ENCODE measurements at regions not wholly inside any gene's neighbourhood (a gene's known extent, or its start where the extent isn't known, plus 50 kb on each side); places are given as distances from the start of the nearest gene placed in this dataset.

- DNase-seq, result no peak
These were observed 54.0 kb downstream of the C11orf91 start for GRCh38 chr11:33646629-33647028.

GRCh38 chr11:33646168-33646567, 54.5 kb downstream of the C11orf91 start:
- no peak for DNase-seq

DNA sequence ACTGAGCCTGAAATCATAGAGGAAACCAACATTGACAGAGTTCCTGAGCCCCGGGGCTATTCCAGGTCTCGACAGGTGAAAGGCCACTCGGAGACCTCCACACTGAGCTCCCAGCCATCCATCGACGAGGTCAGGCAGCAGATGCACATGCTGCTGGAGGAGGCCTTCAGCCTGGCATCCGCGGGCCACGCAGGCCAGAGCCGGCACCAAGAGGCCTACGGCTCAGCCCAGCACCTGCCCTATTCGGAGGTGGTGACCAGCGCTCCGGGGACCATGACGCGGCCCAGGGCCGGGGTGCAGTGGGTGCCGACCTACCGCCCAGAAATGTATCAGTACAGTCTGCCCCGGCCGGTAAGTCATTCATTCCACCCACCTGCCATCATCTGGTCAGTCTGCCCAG, 54.9 kb downstream of the C11orf91 start:
- no peak for DNase-seq

- DNase-seq, result no peak
These were observed 57.3 kb downstream of the C11orf91 start for GRCh38 chr11:33643167-33643824.

DNA sequence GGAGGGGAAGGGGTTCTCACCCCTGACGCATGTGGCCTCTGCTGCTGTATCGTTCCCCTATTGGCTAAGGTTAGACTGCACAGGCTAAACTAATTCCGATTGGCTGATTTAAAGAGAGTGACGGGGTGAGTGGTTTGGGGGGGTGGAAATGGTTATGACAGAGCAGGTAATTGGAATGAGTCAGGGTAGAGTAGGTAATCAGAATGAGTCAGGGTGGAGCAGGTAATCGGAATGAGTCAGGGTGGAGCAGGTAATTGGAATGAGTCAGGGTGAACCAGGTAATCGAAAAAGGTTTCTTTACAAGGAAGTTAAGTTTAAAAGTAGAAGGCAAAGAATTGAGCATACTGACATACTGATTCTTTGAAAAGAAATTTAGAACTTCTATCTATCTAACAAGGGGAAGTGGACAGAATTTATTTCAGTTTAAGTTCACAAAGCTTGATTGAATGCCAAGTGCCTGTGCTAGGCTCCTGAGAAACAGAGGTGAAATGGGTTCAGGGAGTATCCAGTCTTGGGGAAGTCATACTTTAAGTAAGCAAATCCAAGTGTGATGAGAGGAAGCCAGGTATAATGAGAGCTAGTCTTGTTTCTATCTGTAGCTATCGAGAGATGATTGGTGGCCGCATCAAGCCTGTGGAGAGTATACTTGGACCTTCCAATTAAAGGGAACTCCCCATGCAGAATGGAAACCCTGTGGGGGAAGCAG, 58.0 kb downstream of the C11orf91 start:
- no peak for DNase-seq

DNA sequence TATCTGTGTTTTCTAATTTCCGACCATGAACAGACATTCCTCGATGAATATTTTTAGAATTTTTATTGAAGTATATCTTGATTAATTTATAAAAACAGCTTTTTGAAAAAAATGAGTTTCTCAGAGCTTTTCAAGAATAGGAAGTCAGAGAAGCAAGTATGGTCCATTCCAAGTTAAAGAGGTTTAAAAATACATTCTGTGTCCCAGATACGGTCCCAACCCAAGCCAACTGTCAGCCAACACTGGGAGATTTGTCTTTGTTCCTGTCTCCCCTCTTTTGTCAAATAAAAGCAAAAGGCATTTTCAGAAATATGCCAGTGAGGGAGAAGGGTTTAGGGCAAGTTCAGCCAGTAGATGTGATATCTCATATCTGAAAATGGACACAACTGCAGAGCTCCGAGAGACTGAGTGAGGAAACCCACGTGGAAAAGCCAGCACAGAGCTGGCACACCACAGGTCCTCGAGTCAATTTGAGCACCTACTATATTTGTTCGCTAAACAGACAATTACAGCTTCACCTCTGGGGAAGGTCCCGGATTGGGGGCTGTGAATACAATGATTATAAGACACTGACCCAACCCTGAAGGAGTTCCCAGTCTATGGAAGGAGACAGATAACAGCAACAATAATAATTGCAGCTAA, 59.8 kb downstream of the C11orf91 start:
- DNase-seq, result no peak

DNA sequence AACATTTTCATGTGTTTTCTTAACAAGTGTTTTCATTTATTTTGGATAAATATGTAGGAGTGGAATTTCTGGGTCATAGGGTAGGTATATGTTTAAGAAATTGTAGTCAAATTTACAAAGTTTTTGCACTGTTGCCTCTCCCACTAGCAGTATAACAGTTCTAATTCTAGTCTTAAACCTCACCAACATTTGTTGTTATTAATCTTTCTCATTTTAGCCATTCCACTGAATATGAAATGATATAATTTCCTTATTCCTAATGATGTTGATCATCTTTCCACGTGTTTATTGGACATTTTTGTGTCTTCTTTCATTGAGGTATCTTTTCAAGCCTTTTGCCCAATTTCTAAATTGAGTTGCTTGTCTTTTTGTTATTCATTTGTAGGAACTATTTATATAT, 62.0 kb downstream of the C11orf91 start:
- no peak for DNase-seq

DNA sequence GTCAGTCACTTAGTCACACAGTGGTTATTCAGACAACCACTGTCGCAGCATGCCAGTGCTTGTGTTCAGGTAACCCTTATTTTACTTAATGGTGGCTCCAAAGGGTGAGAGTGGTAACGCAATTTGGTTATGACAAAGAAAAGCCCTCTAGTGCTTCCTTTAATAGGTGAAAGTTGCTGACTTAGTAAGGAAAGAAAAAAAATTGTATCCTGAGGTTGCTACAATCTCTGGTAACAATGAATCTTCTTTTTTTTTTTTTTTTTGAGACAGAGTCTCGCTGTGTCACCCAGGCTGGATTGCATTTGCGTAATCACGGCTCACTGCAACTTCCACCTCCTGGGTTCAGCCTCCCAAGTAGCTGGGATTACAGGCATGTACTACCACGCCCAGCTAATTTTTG, 64.5 kb downstream of the C11orf91 start:
- DNase-seq, result no peak

GRCh38 chr11:33635161-33635560, 65.5 kb downstream of the C11orf91 start:
- DNase-seq, result no peak

DNA sequence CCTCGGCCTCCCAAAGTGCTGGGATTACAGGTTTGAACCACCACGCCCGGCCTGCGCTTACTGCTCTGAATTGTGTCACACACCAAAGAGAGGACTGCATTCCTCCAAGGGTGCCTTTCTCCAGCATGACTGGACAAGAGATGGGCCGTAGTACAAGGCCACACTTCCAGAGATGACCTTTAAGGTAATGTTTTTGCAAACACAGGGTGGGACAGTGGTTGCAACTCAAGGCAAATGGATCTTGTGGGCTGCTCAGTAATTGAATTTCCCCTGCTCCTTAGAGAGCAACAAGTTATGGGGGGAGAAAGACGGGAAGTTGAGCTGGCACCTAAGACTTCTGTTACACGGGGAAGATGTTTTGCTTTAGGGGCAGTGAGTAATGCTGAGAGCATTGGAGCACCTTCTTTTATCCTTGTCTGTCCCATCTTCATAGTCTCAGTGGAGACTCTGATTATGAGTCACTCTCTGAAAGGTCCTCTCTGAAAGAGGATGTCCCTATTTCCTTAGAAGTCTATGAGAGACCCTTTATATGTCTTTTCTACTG, 66.3 kb downstream of the C11orf91 start:
- no peak for DNase-seq

GRCh38 chr11:33633251-33634003, 67.2 kb downstream of the C11orf91 start:
- no peak for DNase-seq

GRCh38 chr11:33631749-33632091, 68.9 kb downstream of the C11orf91 start:
- no peak for DNase-seq

DNA sequence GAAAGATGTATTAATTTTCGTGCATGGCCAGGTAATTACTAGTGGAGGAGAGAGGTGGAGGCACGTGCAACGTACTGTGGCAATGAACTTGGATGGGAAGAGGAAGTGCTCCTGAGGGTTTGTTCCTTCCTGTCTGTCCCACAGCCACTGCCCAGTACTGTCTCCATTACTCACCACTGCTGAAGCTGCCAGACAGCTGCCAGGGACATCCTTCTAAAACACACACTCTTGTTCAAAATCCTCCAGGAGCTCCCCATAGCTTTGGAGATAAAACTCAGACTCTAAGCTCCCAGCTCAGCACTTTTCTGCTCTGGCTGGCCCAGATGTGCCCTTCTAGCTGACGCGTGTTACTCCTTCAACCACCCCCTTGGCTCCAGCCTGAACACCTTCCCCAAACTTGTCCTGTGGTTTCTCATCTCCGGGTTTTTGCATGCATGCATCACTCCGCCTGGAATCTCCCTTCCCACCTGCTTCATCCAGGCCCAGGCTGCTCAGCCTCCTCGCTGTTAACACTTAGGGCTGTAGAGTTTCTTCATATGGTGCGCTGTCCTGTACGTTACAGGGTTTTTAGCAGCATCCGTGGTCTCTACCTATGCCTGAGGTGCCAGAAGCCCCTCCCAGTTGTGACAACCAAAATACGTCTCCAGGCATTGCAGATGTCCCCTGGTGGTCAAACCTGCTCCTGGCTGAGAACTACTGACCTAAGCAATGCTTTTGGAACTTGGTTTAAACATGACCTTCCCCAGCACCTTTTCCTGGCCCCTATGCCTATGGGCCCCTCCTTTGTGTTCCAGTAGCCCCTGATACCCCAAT, 69.5 kb downstream of the C11orf91 start:
- DNase-seq, result no peak

DNA sequence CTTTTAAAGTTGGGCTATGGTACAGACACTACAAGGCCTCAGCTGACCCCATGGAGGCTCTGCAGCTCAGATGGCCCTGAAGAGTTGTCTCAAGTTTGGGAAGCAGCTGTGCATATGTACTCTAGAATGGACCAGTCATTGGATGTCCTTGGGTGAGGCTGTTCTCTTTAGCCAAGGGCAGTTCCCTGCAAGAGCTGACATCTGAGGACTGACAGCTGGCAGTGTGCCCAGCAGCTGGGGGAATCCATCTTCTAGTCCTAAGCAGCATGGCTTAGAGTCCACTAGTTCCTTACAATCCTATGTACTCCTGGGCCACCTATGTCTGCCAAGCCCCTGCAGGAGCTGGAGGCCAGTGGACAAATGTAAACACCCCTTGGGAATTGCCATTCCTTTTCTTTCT, 76.5 kb downstream of the C11orf91 start:
- DNase-seq, result no peak

DNA sequence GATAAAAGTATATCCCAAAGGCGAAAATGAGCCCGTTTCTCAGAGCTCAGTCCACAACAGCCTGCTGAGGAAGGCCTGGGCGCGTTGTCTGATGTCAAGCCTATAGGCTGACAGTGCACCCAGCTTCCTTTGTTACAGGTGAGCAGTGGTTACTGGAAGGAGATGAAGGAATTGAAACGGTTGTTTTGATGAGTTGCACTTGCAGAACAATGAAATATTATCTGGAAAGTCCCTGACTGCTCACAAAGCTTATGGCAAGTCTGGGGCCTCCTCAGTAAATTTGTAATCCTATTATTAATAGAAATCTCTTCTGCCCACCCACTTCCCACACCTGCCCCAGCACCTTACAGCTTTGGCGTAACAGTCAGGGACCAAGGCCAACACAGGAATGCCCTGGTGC, 77.8 kb downstream of the C11orf91 start:
- DNase-seq, result no peak

DNA sequence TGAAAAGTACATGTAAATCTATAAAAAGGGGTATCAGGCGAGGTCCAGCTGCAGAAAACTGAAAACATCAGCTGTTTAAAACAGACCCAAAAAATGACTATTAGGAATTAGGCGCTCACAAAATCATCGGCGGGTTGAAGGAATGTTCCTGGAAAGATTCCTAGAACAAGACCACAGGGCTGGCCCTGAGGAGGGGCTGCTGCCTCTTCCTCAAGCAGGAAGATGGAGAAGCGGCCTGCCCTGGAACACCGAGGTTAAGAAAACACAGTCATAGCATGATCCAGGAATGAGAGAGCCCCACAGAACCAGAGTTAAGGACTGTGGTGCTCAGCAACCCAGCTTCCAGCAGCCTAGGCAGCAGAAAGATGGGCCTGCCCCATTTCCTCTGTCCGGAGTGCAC, 78.4 kb downstream of the C11orf91 start:
- DNase-seq, result no peak

- DNase-seq, result no peak
These were observed 80.0 kb downstream of the C11orf91 start for GRCh38 chr11:33620423-33621171.

DNA sequence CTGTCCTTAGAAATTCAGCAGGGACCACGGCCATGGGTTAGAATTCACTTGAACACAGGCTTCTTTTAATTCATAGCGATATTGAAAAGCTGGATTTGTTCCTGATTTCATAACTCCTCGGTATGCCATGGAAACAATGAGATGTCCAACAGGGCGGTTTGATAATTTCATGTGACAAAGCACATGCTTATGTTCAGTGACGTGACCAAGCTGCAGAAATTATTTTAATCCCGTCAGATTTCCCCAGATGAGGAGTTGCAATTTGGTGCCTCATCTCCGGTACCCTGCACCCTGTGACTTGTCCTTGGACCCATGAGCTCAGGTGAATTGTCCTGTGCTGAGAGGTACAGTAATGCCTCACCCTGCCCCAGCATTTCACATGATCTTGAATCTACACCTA, 81.7 kb downstream of the C11orf91 start:
- DNase-seq, result no peak

DNA sequence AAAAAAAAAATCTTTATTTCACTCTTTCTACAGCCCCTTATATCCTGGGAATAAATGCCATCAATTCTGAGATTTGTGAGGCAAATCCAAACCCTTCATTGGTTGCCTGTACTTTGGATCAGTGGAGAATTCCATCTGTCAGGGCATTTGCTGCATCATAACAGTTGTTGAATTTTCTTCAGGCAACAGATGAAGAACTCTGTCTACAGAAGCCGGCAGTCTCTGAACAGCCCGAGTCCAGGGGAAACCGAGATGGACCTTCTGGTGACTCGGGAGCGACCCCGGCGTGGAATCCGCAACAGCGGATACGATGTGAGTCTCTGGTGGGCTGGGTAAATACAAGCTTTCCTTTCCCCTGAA, 82.3 kb downstream of the C11orf91 start:
- no peak for DNase-seq

DNA sequence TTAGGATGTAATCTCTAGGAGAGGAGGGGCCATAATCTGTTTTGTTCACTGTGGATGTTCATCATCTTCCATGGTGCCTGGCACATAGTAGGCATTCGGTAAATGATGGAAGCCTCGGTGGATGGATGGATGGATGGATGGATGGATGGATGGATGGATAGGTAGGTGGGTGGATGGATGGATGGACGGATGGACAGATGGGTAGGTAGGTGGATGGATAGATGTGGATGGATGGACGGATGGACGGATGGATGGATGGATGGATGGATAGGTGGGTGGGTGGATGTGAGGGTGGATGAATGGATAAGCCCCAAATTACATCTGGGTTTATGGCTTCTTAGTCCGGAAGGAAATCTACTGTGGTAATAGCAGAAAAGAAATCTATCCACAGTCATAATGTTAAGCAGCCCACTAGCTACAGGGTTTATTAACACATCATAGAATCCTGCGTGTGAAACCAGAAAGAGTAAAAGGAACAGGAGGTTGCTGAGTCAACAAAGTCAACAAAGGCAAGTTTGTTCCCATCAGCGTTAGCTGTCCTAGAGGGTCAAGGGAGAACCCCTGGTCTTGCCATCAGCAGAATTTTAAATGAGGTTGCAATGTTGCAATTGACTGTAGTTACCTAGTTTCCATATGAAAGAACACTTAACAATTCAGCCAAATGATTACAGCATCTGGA, 82.8 kb downstream of the C11orf91 start:
- DNase-seq, result no peak

DNA sequence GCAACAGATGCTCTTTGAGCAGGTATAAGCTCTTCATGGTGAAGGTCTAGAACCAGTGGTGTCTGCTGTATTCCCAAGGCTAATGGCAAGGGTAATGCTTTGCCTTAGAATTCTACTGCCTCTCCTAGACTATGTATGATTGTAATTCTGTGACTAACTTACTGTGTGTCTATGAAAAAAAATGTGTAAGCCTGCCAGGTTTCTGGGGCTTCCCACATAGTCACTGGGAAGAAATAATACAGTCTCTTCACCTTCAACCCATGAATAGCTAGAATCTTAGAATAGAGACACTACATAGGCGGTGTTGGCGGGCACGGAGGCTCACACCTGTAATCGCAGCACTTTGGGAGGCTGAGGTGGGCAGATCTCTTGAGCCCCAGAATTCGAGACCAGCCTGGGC, 84.1 kb downstream of the C11orf91 start:
- no peak for DNase-seq

Measured in stimulated activated CD4-positive, alpha-beta T cell treated with anti-CD3 and anti-CD28 coated beads, Interleukin-4, amount 100 ng/mL, for 4 hours (primary cell).